ENCODE measurements at regions not wholly inside any gene's neighbourhood (a gene's known extent, or its start where the extent isn't known, plus 50 kb on each side); places are given as distances from the start of the nearest gene placed in this dataset.
"Not testable (repeated sequence)": the region's sequence is repeated elsewhere in the genome, so short reads cannot be mapped to it uniquely, and the experiment has no call there.

- no peak for TF ChIP-seq CTCF (conservative IDR thresholded peaks at IDR 0.05)
- H2AFZ ChIP-seq (ENCODE audit: low read length) = no peak overlapping the region
- H3K9me3 Mint-ChIP-seq = peaks cover 4 to 6% of the 10 kb centered on the region in 2 experiments
- no peaks in the 10 kb centered on the region for H3K23me2 ChIP-seq (ENCODE audit: insufficient read length, low read depth, low read length, poor library complexity, severe bottlenecking)
- WGBS (ENCODE audit: extremely low coverage, insufficient read length, low lambda C conversion rate) = no CpG with 5 or more reads among the region's 9 CpGs
- no peak overlapping the region for H3K27ac Mint-ChIP-seq
- no peaks in the 10 kb centered on the region for H3K27me3 Mint-ChIP-seq (ENCODE audit: low read depth)
- no peak overlapping the region for H2AK5ac ChIP-seq (ENCODE audit: insufficient read length, low read length)
- H3K27me3 ChIP-seq (ENCODE audit: insufficient read depth, low read length) = no peaks in the 10 kb centered on the region
- peaks cover 0 to 4% (median 3%) of the 10 kb centered on the region in 3 experiments; a peak in 3 of 7 replicates for H3K36me3 Mint-ChIP-seq (ENCODE audit: insufficient read depth in 1 of 3, low read depth in 3 of 3)
- H2BK120ac ChIP-seq (ENCODE audit: low read depth, low read length, poor library complexity, severe bottlenecking) = no peak overlapping the region
- H3K14ac ChIP-seq (ENCODE audit: insufficient read depth, low read length) = no peak overlapping the region
- no peak for DNase-seq
- H2BK15ac ChIP-seq (ENCODE audit: low read depth, low read length) = no peak overlapping the region
- no peak overlapping the region for H3K4me2 ChIP-seq (ENCODE audit: insufficient read depth, insufficient read length, low read length)
- no peaks in the 10 kb centered on the region for H3K79me2 ChIP-seq (ENCODE audit: insufficient read depth, low read length)
- no peak overlapping the region for H3K56ac ChIP-seq (ENCODE audit: insufficient read length, low read depth, low read length)
- no peak overlapping the region for H3T11ph ChIP-seq (ENCODE audit: low read length)
- H3K4me3 Mint-ChIP-seq = no peak overlapping the region
- H4K8ac ChIP-seq (replicated peaks; ENCODE audit: insufficient read length, low read depth, low read length) = no peak overlapping the region
- H3K4me1 Mint-ChIP-seq = peaks cover 7 to 10% of the 10 kb centered on the region in 2 experiments
- no peak overlapping the region for H3K4ac ChIP-seq (ENCODE audit: low read depth, low read length)
- no peak overlapping the region for H2BK20ac ChIP-seq (ENCODE audit: low read depth, low read length, poor library complexity, severe bottlenecking)
- no peaks in the 10 kb centered on the region for H3K79me1 ChIP-seq (ENCODE audit: insufficient read depth, low read depth, low read length, poor library complexity, severe bottlenecking)
- H2BK5ac ChIP-seq (ENCODE audit: insufficient read length, low read length) = no peak overlapping the region
- no peaks in the 10 kb centered on the region for H3K9me3 ChIP-seq (ENCODE audit: control insufficient read depth, low read depth, low read length)
- H3K9ac ChIP-seq (ENCODE audit: extremely low read depth, insufficient read length, low read length) = no peak overlapping the region
- H4K20me1 ChIP-seq (ENCODE audit: control insufficient read depth, insufficient read depth, insufficient read length) = no peaks in the 10 kb centered on the region
- H3K23ac ChIP-seq (ENCODE audit: insufficient read length, low read depth, low read length) = no peak overlapping the region
- H2BK12ac ChIP-seq (ENCODE audit: insufficient read length, low read depth, low read length) = no peak overlapping the region
- H4K91ac ChIP-seq (ENCODE audit: insufficient read length, low read depth, low read length) = no peak overlapping the region
- H4K5ac ChIP-seq (ENCODE audit: insufficient read length, low read depth, low read length) = no peak overlapping the region
- H3K27ac ChIP-seq (ENCODE audit: insufficient read length, low read depth, low read length) = no peak overlapping the region
- H3K4me1 ChIP-seq (ENCODE audit: insufficient read depth, low read length) = no peaks in the 10 kb centered on the region; the same call in 1 of the 2 replicates
- H3K18ac ChIP-seq (ENCODE audit: insufficient read length, low read depth, low read length) = no peak overlapping the region
Measured at GRCh38 chr18:10149768-10150556, 236.1 kb downstream of the VAPA start.

- H3T11ph ChIP-seq (ENCODE audit: low read length); H3K56ac ChIP-seq (ENCODE audit: insufficient read length, low read depth, low read length); H4K20me1 ChIP-seq (ENCODE audit: control insufficient read depth, insufficient read depth, insufficient read length); H3K27me3 ChIP-seq (ENCODE audit: insufficient read depth, low read length); H3K27me3 Mint-ChIP-seq (ENCODE audit: low read depth); H3K23ac ChIP-seq (ENCODE audit: insufficient read length, low read depth, low read length); H2BK15ac ChIP-seq (ENCODE audit: low read depth, low read length); H2AFZ ChIP-seq (ENCODE audit: low read length); H2AK5ac ChIP-seq (ENCODE audit: insufficient read length, low read length); H3K18ac ChIP-seq (ENCODE audit: insufficient read length, low read depth, low read length); H4K8ac ChIP-seq (replicated peaks; ENCODE audit: insufficient read length, low read depth, low read length); H3K79me2 ChIP-seq (ENCODE audit: insufficient read depth, low read length); H2BK20ac ChIP-seq (ENCODE audit: low read depth, low read length, poor library complexity, severe bottlenecking); H2BK12ac ChIP-seq (ENCODE audit: insufficient read length, low read depth, low read length); H4K91ac ChIP-seq (ENCODE audit: insufficient read length, low read depth, low read length); H3K4me1 ChIP-seq (ENCODE audit: insufficient read depth, low read length); H3K4me2 ChIP-seq (ENCODE audit: insufficient read depth, insufficient read length, low read length); H4K5ac ChIP-seq (ENCODE audit: insufficient read length, low read depth, low read length); H3K9ac ChIP-seq (ENCODE audit: extremely low read depth, insufficient read length, low read length); H3K4me1 Mint-ChIP-seq; H3K9me3 Mint-ChIP-seq; H3K27ac Mint-ChIP-seq; H3K4ac ChIP-seq (ENCODE audit: low read depth, low read length); H2BK5ac ChIP-seq (ENCODE audit: insufficient read length, low read length); H2BK120ac ChIP-seq (ENCODE audit: low read depth, low read length, poor library complexity, severe bottlenecking); H3K27ac ChIP-seq (ENCODE audit: insufficient read length, low read depth, low read length); DNase-seq; H3K79me1 ChIP-seq (ENCODE audit: insufficient read depth, low read depth, low read length, poor library complexity, severe bottlenecking); H3K23me2 ChIP-seq (ENCODE audit: insufficient read length, low read depth, low read length, poor library complexity, severe bottlenecking); H3K14ac ChIP-seq (ENCODE audit: insufficient read depth, low read length); H3K4me3 Mint-ChIP-seq; H3K36me3 Mint-ChIP-seq (ENCODE audit: insufficient read depth in 1 of 3, low read depth in 3 of 3); H3K9me3 ChIP-seq (ENCODE audit: control insufficient read depth, low read depth, low read length): not testable (repeated sequence)
- WGBS (ENCODE audit: extremely low coverage, insufficient read length, low lambda C conversion rate) = no CpG with 5 or more reads among the region's 17 CpGs
Measured at GRCh38 chr18:10150576-10150975, 236.8 kb downstream of the VAPA start.

Measured in H9 (cell line).